GM10248 (cell line): ENCODE measurements at regions not wholly inside any gene's neighbourhood (a gene's known extent, or its start where the extent isn't known, plus 50 kb on each side); places are given as distances from the start of the nearest gene placed in this dataset.

Source experiments
- CTCF ChIA-PET: fragments of 300-600 bp; sonication (Branson Sonifier 250); formaldehyde crosslinking; extraction: SDS; loops from one replicate; lab custom pipeline; 2021; ENCODE audit warnings: antibody characterized with exemption; lab: Yijun Ruan, JAX
- POLR2A ChIA-PET: fragments of 350-650 bp; sonication (Branson Sonifier 250); formaldehyde crosslinking; extraction: SDS; loops from one replicate; lab custom pipeline; 2020; ENCODE audit warnings: antibody characterized with exemption; lab: Yijun Ruan, JAX
- DNase-seq: peaks from one replicate; pipeline ENCODE4 v3.0.0; 2012; ENCODE audit errors: extremely low spot score
- CTCF ChIP-seq: IDR thresholded peaks from 2 replicates; pipeline ENCODE4 v1.5.1; 2012; ENCODE audit warnings: mild to moderate bottlenecking, low read depth; ENCODE audit errors: extremely low read depth, missing control alignments, control extremely low read depth

- TF ChIP-seq CTCF, result no peak
- DNase-seq, result no peak
- CTCF ChIA-PET, result interaction anchor here (0.8 to 13.7 kb wide), 5 partner anchors 9 to 130 kb away, joined by 3 to 208 read pairs (median 5); no protein-coding TSS in a partner anchor
- POLR2A ChIA-PET, result no interaction called here
These were observed 57.8 kb upstream of the NFASC start for GRCh38 chr1:204812842-204813241.

- ChIA-PET POLR2A (no interaction called here), CTCF (interaction anchor here (1.5 to 20.0 kb wide), 4 partner anchors 7 to 18 kb away, joined by 5 to 225 read pairs (median 108); no protein-coding TSS in a partner anchor)
- no peak for TF ChIP-seq CTCF
- DNase-seq, result no peak
These were observed 57.1 kb upstream of the NFASC start for GRCh38 chr1:204813522-204813921.

DNA sequence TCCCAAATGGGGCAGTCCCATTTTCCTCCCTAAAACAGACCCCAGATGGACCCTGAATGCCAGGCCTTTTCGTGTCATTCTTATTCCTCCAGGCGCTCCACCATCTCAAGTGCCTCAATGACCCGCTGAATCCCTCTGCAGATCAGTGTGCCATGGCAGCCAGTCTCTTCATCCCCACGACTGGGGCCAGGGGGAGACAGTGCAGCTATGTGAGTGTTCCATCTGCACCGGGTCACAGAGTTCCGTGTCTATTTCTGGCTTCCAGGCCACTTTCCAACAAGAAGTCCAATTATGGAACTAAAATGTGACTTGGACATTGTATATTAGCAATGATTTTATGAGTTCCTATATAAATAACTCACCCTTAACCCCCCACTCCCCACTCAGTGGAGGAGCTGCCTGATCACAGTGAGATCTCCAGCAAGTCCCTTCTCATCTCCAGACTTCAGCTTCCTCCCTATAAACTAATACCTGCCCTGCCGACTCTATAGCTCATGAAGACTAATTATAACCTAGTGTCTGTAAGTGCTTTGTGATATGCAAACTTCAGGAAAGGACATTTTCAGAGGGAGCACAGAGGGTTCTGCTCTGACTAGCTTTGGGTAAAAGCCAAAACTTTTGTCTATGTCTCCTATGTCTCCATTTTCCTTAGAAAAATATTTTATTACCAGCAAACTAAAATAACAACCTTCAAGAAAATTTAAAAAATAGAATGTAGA lies 56.3 kb upstream of the NFASC start:
- no peak for TF ChIP-seq CTCF
- no peak for DNase-seq
- CTCF ChIA-PET, result interaction anchor here (1.3 to 20.0 kb wide), 2 partner anchors 8 to 51 kb away, joined by 3 to 225 read pairs; no protein-coding TSS in a partner anchor
- POLR2A ChIA-PET, result no interaction called here

GRCh38 chr1:204817341-204817740 lies 53.3 kb upstream of the NFASC start:
- CTCF ChIA-PET, result interaction anchor here (1.1 to 20.0 kb wide), 3 partner anchors 11 to 386 kb away, joined by 3 to 225 read pairs (median 14); no protein-coding TSS in a partner anchor
- POLR2A ChIA-PET, result no interaction called here
- no peak for TF ChIP-seq CTCF
- no peak for DNase-seq

DNA sequence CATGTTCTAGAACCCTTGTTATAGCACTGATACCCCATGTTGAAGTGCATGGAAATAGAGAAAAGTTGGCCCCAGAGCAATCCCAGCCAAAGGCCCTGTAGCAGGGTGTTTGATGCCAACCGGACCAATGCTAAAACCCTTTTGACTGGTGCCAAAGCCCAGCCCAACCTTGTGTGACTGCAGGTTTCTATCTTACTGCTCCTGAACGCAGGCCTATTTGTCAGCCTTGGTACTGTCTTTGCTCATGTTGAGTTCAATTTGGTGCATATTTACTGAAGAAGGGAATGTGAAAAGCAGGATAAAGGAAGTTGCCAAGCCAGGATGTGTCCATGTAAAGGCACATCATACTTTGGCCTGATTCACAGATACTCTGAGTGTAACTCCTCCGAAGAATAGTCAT lies 51.7 kb upstream of the NFASC start:
- POLR2A ChIA-PET, result no interaction called here
- no peak for TF ChIP-seq CTCF
- no peak for DNase-seq
- CTCF ChIA-PET, result interaction anchor here (1.1 to 20.0 kb wide), 3 partner anchors 12 to 30 kb away, joined by 3 to 225 read pairs (median 14); no protein-coding TSS in a partner anchor

DNA sequence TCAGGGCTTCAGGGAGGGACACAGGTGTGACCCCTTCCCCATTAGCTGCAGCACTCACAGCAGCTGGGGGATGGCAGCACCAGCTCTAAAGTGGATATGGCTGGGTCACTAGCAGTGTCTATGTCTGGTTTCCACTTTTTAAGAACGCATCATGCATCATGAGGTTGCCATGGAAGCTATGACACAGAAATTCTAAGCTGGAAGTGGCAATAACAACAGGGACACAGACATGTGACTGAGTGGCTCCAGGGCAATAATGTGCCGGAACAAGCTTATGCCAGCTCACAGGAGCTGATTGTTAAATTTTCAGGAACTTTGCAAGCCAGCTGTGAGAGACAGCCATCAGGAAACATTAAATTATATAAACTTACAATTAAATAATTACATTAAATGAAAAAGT lies 51.2 kb upstream of the NFASC start:
- CTCF ChIA-PET, result interaction anchor here (1.1 to 20.0 kb wide), 2 partner anchors 13 to 29 kb away, joined by 3 to 225 read pairs; no protein-coding TSS in a partner anchor
- no peak for DNase-seq
- TF ChIP-seq CTCF, result no peak
- POLR2A ChIA-PET, result no interaction called here
